ENCODE measurements at regions not wholly inside any gene's neighbourhood (a gene's known extent, or its start where the extent isn't known, plus 50 kb on each side); places are given as distances from the start of the nearest gene placed in this dataset.
A peak's percentile ranks its signal among the peaks of the same experiment; 100 is the strongest.

DNA sequence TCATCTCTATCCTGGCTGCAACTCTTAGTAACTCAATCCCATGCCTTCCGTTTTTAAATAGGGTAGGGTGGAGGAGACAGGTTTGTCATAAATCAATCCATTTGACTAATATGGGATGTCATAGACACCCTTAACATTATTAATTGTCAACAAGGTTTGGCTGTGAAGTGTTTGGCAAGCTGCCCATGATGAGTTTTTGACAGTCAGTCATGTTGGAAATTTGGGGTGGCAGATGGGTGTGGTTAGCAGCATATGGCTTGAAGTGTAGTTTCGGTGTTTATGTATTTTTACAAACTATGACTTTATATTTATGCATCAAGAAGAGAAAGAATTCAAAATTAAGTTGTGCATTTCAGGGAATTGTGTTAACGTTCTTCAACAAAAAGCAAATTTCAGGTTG, 221.8 kb upstream of the CDH5 start:
- Histone ChIP-seq H3K36me3 (ENCODE audit: control insufficient read depth, insufficient read depth, low read length) (no peaks in the 10 kb centered on the region), H3K4me1 (ENCODE audit: control insufficient read depth, insufficient read depth, low read length) (peaks cover 4% of the 10 kb centered on the region), H3K9me3 (ENCODE audit: control insufficient read depth, insufficient read depth, low read length) (no peaks in the 10 kb centered on the region), H3K4me3 (ENCODE audit: low read depth, low read length) (no peak overlapping the region), H3K27me3 (ENCODE audit: control insufficient read depth, insufficient read depth, low read length) (no peaks in the 10 kb centered on the region), H3K27ac (ENCODE audit: low read depth, low read length) (no peak overlapping the region)
- no CpG with 5 or more reads among the region's 3 CpGs for WGBS (ENCODE audit: insufficient coverage)
- peak in 1 of 6 donors; percentile 85 for DNase-seq (ENCODE audit: low read depth in 4 of 6, low spot score in 6 of 6)

DNA sequence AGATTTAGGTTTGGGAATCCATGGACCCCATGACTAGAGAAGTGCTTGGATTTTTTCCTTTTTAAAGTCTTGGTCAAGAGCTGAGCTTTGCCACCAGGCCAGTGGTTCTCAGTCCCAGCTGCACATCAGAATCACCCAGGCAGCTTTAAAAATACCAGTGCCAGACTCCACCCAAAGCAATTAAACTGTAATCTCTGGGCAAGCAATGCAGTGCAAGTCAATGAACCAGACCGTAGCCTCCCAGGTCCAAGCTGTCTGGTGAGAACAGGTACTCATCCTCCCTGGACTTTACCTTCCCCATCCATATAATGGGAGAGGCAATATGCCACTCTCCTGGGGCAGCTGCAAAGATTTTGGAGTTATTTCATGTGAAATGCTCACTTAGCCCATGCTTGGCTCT, 223.1 kb upstream of the CDH5 start:
- H3K27me3 ChIP-seq (ENCODE audit: control insufficient read depth, insufficient read depth, low read length), result no peaks in the 10 kb centered on the region
- no CpG with 5 or more reads among the region's 1 CpG for WGBS (ENCODE audit: insufficient coverage)
- H3K4me1 ChIP-seq (ENCODE audit: control insufficient read depth, insufficient read depth, low read length), result peaks cover 4% of the 10 kb centered on the region
- H3K27ac ChIP-seq (ENCODE audit: low read depth, low read length), result no peak overlapping the region
- no peak for DNase-seq (ENCODE audit: low read depth in 4 of 6, low spot score in 6 of 6)
- no peaks in the 10 kb centered on the region for H3K36me3 ChIP-seq (ENCODE audit: control insufficient read depth, insufficient read depth, low read length)
- no peak overlapping the region for H3K4me3 ChIP-seq (ENCODE audit: low read depth, low read length)
- no peaks in the 10 kb centered on the region for H3K9me3 ChIP-seq (ENCODE audit: control insufficient read depth, insufficient read depth, low read length)

- Histone ChIP-seq H3K27ac (ENCODE audit: low read depth, low read length) (no peak overlapping the region), H3K9me3 (ENCODE audit: control insufficient read depth, insufficient read depth, low read length) (no peaks in the 10 kb centered on the region), H3K27me3 (ENCODE audit: control insufficient read depth, insufficient read depth, low read length) (no peaks in the 10 kb centered on the region), H3K4me1 (ENCODE audit: control insufficient read depth, insufficient read depth, low read length) (no peaks in the 10 kb centered on the region), H3K4me3 (ENCODE audit: low read depth, low read length) (no peak overlapping the region), H3K36me3 (ENCODE audit: control insufficient read depth, insufficient read depth, low read length) (no peaks in the 10 kb centered on the region)
- WGBS (ENCODE audit: insufficient coverage), result 80% methylated on average over 1 of the region's 5 CpGs
- no peak for DNase-seq (ENCODE audit: low read depth in 4 of 6, low spot score in 6 of 6)
Measured at GRCh38 chr16:66141885-66142284, 224.6 kb upstream of the CDH5 start.

DNA sequence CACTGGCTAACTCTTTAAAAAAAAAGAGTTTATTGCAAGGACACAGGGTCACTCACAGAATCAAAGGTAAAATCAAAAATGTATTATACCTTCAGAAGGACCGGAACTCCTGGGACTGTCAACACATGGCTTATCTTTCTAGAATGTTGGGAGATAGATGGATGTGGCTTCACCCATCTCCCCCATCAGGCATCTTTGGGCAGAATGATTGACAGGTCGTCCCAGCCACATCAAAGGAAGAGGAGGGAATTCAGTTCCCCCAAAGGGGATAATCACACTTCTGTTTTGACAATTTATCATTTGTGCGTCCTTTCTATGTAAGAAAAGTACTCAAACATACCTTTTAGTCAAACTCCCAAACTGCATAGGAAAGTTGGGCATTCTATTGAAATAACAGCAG, 228.6 kb upstream of the CDH5 start:
- Histone ChIP-seq H3K27ac (ENCODE audit: low read depth, low read length) (no peak overlapping the region), H3K27me3 (ENCODE audit: control insufficient read depth, insufficient read depth, low read length) (no peaks in the 10 kb centered on the region), H3K4me3 (ENCODE audit: low read depth, low read length) (no peak overlapping the region), H3K9me3 (ENCODE audit: control insufficient read depth, insufficient read depth, low read length) (no peaks in the 10 kb centered on the region), H3K4me1 (ENCODE audit: control insufficient read depth, insufficient read depth, low read length) (peaks cover 7% of the 10 kb centered on the region), H3K36me3 (ENCODE audit: control insufficient read depth, insufficient read depth, low read length) (no peaks in the 10 kb centered on the region)
- DNase-seq (ENCODE audit: low read depth in 4 of 6, low spot score in 6 of 6), result no peak
- WGBS (ENCODE audit: insufficient coverage), result no CpG with 5 or more reads among the region's 3 CpGs

DNA sequence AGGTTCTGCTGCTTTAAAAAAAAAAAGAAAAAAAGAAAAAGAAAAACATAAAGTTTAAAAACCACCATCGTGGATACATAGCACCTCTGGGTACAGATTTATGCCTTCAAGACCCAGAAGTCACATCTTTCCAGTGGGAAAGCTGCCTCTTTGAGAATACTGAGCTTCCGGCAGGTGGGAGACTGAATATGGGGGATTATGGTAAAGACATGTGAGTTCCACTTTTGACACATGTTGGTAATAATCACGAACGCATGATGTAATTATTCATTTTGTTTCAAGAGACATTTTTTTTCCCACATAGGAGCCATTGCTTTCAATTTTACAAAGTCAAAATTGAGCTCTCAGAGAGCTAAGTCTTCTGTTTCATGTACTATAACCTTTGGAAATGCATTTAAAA, 229.7 kb upstream of the CDH5 start:
- Histone ChIP-seq H3K4me3 (ENCODE audit: low read depth, low read length) (no peak overlapping the region), H3K27me3 (ENCODE audit: control insufficient read depth, insufficient read depth, low read length) (no peaks in the 10 kb centered on the region)

DNA sequence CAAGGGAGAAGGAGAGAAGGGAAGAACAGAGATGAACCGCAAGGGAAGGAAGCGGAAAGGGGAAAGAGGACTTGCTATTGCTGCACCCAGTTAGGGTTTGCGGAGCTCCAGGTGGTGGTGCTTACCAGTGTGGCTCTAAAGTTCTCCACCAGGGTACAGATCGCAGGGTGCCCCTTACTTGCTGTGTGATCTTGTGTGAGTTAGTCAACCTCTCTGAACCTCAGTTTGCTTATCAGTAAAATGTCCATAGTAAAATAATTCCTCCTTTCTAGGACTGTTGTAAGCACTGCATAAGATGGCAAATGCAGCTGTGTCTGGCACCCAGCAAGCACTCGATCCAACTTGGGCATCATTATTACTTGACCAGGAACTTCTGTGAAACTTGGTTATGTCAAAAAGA, 230.7 kb upstream of the CDH5 start:
- Histone ChIP-seq H3K27me3 (ENCODE audit: control insufficient read depth, insufficient read depth, low read length) (no peaks in the 10 kb centered on the region), H3K9me3 (ENCODE audit: control insufficient read depth, insufficient read depth, low read length) (no peaks in the 10 kb centered on the region), H3K4me1 (ENCODE audit: control insufficient read depth, insufficient read depth, low read length) (peaks cover 7% of the 10 kb centered on the region), H3K36me3 (ENCODE audit: control insufficient read depth, insufficient read depth, low read length) (no peaks in the 10 kb centered on the region), H3K4me3 (ENCODE audit: low read depth, low read length) (no peak overlapping the region), H3K27ac (ENCODE audit: low read depth, low read length) (no peak overlapping the region)
- 95% methylated on average over 3 of the region's 5 CpGs for WGBS (ENCODE audit: insufficient coverage)
- no peak for DNase-seq (ENCODE audit: low read depth in 4 of 6, low spot score in 6 of 6)

More for the DNA sequence above, 229.7 kb upstream of the CDH5 start:
- no peaks in the 10 kb centered on the region for H3K36me3 ChIP-seq (ENCODE audit: control insufficient read depth, insufficient read depth, low read length)
- WGBS (ENCODE audit: insufficient coverage), result no CpG with 5 or more reads among the region's 4 CpGs
- H3K27ac ChIP-seq (ENCODE audit: low read depth, low read length), result no peak overlapping the region
- DNase-seq (ENCODE audit: low read depth in 4 of 6, low spot score in 6 of 6), result no peak
- H3K9me3 ChIP-seq (ENCODE audit: control insufficient read depth, insufficient read depth, low read length), result no peaks in the 10 kb centered on the region
- peaks cover 7% of the 10 kb centered on the region for H3K4me1 ChIP-seq (ENCODE audit: control insufficient read depth, insufficient read depth, low read length)

DNA sequence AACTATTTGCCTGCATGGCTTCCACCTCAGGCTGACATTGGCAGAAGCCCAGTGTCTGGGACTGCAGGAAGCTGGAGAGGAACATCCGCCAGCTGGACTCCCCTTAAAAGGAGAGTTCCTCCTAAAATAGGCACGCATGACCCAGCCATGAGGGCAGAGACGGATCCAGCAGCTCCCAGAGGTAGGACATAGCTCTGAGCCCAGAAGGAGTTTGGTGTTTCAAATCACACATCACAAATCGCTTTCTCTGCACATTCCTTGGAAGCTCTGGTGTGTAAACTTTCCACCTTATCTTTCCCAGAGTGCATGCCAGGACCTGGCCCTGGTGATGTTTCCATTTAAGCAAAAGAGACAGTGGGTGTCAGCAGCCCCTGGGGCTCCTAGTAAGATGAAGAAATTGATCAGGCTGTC, 231.1 kb upstream of the CDH5 start:
- H3K27me3 ChIP-seq (ENCODE audit: control insufficient read depth, insufficient read depth, low read length), result no peaks in the 10 kb centered on the region
- H3K4me1 ChIP-seq (ENCODE audit: control insufficient read depth, insufficient read depth, low read length), result peaks cover 7% of the 10 kb centered on the region
- H3K27ac ChIP-seq (ENCODE audit: low read depth, low read length), result no peak overlapping the region
- WGBS (ENCODE audit: insufficient coverage), result 70% methylated on average over 3 of the region's 4 CpGs
- H3K36me3 ChIP-seq (ENCODE audit: control insufficient read depth, insufficient read depth, low read length), result no peaks in the 10 kb centered on the region
- DNase-seq (ENCODE audit: low read depth in 4 of 6, low spot score in 6 of 6), result peak in 1 of 6 donors; percentile 43
- no peaks in the 10 kb centered on the region for H3K9me3 ChIP-seq (ENCODE audit: control insufficient read depth, insufficient read depth, low read length)
- no peak overlapping the region for H3K4me3 ChIP-seq (ENCODE audit: low read depth, low read length)

GRCh38 chr16:66134875-66135274, 231.6 kb upstream of the CDH5 start:
- Histone ChIP-seq H3K4me1 (ENCODE audit: control insufficient read depth, insufficient read depth, low read length) (peaks cover 7% of the 10 kb centered on the region), H3K9me3 (ENCODE audit: control insufficient read depth, insufficient read depth, low read length) (no peaks in the 10 kb centered on the region), H3K27me3 (ENCODE audit: control insufficient read depth, insufficient read depth, low read length) (no peaks in the 10 kb centered on the region), H3K27ac (ENCODE audit: low read depth, low read length) (no peak overlapping the region), H3K36me3 (ENCODE audit: control insufficient read depth, insufficient read depth, low read length) (no peaks in the 10 kb centered on the region), H3K4me3 (ENCODE audit: low read depth, low read length) (no peak overlapping the region)
- WGBS (ENCODE audit: insufficient coverage), result 75% methylated on average over 5 of the region's 5 CpGs
- DNase-seq (ENCODE audit: low read depth in 4 of 6, low spot score in 6 of 6), result no peak

GRCh38 chr16:66133643-66134338, 232.7 kb upstream of the CDH5 start:
- H3K4me1 ChIP-seq (ENCODE audit: control insufficient read depth, insufficient read depth, low read length), result peaks cover 7% of the 10 kb centered on the region

GRCh38 chr16:66131895-66132294, 234.6 kb upstream of the CDH5 start:
- H3K27ac ChIP-seq (ENCODE audit: low read depth, low read length), result no peak overlapping the region
- H3K4me1 ChIP-seq (ENCODE audit: control insufficient read depth, insufficient read depth, low read length), result peaks cover 16% of the 10 kb centered on the region
- no peak overlapping the region for H3K4me3 ChIP-seq (ENCODE audit: low read depth, low read length)
- no peaks in the 10 kb centered on the region for H3K36me3 ChIP-seq (ENCODE audit: control insufficient read depth, insufficient read depth, low read length)
- WGBS (ENCODE audit: insufficient coverage), result 82% methylated on average over 2 of the region's 3 CpGs
- no peak for DNase-seq (ENCODE audit: low read depth in 4 of 6, low spot score in 6 of 6)
- H3K9me3 ChIP-seq (ENCODE audit: control insufficient read depth, insufficient read depth, low read length), result no peaks in the 10 kb centered on the region
- no peaks in the 10 kb centered on the region for H3K27me3 ChIP-seq (ENCODE audit: control insufficient read depth, insufficient read depth, low read length)

More at GRCh38 chr16:66133643-66134338, 232.7 kb upstream of the CDH5 start:
- no peak overlapping the region for H3K4me3 ChIP-seq (ENCODE audit: low read depth, low read length)
- H3K27me3 ChIP-seq (ENCODE audit: control insufficient read depth, insufficient read depth, low read length), result no peaks in the 10 kb centered on the region
- no peaks in the 10 kb centered on the region for H3K9me3 ChIP-seq (ENCODE audit: control insufficient read depth, insufficient read depth, low read length)
- WGBS (ENCODE audit: insufficient coverage), result 67% methylated on average over 1 of the region's 6 CpGs
- H3K27ac ChIP-seq (ENCODE audit: low read depth, low read length), result no peak overlapping the region
- no peaks in the 10 kb centered on the region for H3K36me3 ChIP-seq (ENCODE audit: control insufficient read depth, insufficient read depth, low read length)
- no peak for DNase-seq (ENCODE audit: low read depth in 4 of 6, low spot score in 6 of 6)
